SHP77 treated with DMSO at 0.1 percent for 48 hours (cell line): ENCODE measurements at regions not wholly inside any gene's neighbourhood (a gene's known extent, or its start where the extent isn't known, plus 50 kb on each side); places are given as distances from the start of the nearest gene placed in this dataset.
"Not testable (repeated sequence)": the region's sequence is repeated elsewhere in the genome, so short reads cannot be mapped to it uniquely, and the experiment has no call there.

Source experiments
- DNase-seq: peaks from one replicate; lab custom pipeline; 2025; lab: John Stamatoyannopoulos, UW

DNA sequence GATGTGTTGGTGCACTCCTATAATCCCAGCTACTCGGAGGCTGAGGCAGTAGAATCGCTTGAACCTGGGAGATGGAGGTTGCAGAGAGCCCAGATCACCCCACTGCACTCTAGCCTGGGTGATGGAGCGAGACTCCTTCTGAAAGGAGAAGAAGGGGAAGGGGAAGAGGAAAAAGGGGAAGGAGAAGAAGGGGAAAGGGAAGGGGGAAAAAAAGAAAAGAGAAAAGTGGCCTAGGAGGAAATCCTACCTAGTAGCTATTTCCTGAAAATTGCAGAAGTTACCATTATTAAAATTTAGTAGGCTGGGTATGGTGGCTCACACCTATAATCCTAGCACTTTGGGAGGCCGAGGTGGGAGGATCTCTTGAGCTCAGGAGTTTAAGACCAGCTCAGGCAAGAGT is 67.4 kb downstream of the ARRDC3 start:
- no peak for DNase-seq

DNA sequence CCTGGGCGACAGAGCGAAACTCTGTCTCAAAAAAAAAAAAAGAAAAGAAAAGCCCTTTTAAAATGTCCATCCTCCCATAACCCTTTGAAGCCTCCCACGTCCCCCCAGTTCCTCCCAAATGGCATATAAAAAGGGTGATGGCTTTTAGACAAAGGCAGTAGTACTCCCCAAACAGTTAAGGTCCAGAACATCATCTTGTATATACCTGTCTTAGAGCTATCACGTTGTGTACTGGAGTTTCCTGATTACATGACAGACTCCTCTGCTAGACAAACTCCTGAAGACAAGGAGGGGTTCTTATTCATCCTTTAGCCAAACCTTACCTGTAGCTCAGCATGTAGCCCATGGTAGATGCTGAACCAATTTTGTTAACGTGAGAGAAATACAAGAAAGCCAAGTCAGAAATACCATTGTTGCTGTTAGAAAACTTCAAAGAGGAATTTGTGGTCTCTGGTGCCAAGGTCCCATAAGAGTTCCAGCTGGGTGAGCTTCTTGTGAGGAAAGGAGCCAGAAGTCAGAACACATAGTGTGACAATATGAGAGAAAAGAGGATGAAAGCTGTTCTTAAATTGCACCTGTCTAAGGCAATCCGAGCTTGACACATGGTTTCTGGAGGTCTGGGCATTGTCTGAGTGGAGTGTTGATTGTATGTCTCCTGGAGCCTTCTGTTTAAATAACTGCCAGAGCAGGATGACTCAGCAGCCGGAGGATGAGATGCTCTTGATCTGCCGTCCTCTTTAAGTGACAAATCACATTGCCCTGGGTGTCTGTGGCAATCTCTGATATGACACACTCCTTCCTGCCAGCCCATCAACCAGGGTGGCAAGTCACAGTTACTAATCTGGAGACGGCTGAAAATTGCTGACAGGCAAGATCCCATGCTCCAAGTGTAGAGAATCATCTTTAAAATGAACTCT is 69.1 kb downstream of the ARRDC3 start:
- peak; percentile 96 for DNase-seq

DNA sequence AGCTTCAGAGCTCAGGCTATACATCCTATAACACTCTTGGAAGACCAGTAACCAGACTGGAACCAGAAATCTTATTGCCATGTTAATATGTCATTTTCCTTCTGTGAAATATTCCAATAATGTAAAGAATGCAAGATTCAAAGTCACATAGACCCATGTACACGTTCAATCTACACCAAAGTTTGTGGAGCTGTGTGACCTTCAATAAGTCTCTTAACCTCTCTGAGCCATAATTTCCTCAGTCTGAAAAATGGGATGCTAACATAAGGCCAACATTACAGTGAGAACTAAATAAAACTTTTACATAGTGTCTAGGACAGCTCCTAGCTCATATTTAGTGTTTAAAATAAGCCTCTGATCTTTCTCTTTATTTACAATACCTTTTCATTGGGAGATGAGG is 70.4 kb downstream of the ARRDC3 start:
- DNase-seq: no peak

DNA sequence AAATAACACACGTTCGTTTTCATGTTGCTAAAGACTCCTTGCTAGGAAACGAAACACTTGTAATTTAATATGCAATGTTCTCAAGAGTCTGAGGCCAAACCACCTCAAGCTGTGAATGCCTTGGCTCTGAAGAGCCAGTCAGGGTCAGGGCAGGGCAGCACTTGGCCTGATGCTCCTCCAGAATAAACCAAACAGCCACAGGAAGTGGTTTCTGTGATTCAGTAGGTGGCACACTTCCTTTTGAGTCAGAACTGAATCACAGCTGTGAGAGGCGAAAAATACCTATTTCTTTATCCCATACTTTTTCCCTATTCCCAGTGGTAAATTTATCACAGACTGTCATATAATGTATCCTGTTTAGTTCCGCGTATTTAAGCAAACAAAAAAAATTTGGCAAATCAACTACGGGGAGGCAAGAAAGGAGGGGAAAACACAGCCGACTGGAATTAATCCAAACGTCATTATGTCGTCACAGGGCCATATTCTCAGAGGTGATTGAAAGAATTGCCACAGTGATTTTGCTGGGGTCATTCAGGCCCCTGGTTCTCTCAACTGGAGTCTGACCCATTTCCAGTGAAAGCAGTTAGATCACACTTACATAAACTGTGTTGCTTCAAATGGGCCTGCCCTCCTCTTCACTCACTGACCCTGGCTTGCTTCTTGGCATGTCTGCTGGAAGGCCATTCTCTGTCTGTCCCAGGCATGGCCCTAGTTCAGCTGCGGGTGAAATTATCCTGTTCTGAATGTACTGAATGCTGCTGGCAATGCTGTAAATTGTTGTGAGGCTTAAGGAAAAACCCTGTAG is 71.2 kb downstream of the ARRDC3 start:
- DNase-seq: no peak

DNA sequence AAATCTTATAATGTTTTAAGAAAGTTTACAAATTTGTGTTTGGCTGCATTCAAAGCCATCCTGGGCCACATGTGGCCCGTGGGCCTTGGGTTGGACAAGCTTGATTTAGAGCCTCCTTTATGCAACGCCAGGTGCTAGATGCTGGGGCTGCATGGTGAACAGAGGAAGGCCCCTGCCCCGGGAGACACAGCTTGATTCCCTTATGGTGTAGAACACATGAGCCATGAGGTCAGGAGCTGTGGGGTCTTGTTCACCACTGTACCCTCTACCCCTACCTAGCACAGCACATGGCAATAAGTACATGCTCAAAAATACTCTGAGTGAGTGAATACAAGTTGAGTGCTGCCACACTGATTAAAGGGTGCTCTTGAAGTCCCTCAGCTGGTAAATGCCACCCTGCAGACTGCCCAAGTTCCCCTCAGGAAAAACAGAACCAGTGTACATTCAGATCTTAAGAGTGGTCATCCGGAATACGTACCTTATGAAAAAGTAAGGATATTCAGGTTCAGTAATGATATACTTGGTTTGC is 71.9 kb downstream of the ARRDC3 start:
- no peak for DNase-seq

DNA sequence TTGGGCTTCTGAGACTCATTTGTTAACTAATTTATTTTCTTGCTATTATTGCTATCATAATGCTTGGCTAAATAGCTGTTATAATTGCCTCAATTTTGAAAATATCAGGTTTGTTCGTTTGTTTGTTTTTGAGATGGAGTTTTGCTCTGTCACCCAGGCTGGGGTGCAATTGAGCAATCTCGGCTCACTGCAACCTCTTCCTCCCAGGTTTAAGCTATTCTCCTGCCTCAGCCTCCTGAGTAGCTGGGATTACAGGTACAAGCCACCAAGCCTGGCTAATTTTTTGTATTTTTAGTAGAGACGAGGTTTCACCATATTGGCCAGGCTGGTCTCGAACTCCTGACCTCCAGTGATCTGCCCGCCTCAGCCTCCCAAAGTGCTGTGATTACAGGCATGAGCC is 75.0 kb downstream of the ARRDC3 start:
- DNase-seq: not testable (repeated sequence)

DNA sequence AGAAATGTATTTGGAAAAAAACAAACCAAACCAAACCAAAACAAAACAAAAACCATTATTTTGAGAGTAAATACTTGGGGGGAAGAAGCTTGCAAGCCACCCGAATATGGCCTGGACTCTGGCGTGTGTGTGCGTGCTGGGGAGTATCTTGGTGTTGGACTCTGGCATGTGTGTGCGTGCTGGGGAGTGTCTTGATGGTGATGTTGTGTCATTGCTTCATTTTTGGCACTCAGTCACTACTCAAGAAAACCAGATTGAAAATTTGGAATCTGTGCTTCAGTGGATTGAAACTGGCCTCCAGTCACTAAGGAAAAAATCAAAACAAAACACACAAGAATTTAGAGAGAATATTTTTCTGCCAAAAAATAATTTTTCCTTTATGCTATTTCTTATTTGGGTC is 76.1 kb downstream of the ARRDC3 start:
- no peak for DNase-seq

DNA sequence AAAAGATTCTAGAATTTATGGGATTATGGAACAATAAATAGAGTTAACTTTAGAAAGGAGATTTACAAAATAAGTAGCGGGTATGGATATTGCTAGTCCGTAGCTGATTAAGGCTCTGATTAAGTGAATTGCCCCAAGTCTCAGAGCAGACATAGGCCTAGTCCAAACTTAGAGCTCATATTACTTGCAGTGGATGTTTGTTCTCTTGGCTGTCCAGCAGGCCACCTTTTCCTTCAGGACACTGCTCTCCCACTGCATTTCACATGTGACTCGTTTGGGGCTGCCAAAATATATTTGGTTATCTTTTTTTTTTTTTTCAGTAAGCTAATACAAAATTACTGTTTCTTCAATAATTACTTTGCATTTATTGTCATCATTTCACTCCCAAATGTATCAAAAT is 76.6 kb downstream of the ARRDC3 start:
- no peak for DNase-seq

DNA sequence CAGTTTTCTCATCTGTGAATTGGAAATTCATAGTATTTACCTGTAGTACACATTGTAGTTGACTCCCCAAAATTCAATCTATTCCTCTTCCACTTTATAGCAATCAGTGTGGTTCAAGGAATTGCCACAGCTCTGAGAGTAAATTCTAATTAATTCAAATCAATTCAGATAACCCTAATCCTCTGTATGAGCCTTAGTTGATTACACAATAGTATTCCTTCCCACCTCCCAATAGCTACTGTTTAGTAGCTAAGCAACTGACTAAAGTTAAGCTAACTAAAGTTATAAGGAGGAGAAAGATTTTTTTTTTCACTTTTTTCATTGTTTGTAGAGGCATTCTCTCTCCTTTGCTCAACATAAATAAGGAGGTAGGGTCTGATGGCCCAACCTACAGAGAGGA is 77.5 kb downstream of the ARRDC3 start:
- no peak for DNase-seq

DNA sequence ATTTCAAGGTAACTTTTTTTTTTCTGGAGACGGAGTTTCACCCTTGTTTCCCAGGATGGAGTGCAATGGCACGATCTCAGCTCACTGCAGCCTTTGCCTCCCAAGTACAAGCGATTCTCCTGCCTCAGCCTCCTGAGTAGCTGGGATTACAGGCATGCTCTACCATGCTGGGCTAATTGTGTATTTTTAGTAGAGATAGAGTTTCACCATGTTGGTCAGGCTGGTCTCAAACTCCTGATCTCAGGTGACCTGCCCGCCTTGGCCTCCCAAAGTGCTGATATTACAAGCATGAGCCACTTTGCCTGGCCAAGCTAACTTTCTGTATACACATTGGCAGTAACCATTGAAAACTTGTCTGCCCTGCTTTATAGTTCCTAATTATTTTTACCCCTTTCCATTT is 79.1 kb downstream of the ARRDC3 start:
- not testable (repeated sequence) for DNase-seq

DNA sequence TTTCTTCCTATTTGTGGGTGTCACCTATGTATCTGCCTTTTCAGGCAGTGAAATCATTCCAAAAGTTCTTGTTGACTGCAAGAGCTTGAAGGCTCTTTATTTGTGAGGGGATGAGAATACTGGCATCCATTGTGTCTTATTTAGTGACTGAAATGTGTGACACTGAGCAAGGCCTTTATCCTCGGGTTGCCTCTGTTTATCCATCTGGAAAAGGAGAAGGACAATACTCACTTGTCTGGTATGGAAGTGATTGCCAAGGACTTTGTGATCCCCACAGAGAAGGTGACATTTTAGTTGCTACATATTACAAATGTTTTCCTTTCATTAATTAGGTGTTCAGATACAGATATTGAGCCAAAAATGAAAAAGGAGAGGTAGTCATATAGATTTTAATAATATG is 80.2 kb downstream of the ARRDC3 start:
- DNase-seq: no peak

DNA sequence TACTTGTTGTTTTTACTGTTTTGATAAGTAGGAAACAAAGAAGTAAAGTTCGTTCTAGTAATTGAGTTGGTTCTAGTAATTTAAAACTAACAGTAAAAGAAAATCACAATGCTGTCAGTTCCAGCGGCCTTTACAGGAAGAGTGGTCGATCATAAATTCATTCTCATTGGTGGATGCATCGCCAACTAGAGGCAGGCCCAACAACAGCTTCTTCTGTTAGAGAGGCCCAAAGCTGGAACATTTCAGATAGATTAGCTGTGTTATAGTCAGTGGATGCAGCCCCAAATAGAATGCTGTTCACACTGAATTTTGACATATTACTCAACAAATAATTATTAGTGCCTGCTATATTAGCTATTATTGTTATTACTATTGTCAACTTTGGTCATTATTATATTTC is 80.8 kb downstream of the ARRDC3 start:
- DNase-seq: no peak

DNA sequence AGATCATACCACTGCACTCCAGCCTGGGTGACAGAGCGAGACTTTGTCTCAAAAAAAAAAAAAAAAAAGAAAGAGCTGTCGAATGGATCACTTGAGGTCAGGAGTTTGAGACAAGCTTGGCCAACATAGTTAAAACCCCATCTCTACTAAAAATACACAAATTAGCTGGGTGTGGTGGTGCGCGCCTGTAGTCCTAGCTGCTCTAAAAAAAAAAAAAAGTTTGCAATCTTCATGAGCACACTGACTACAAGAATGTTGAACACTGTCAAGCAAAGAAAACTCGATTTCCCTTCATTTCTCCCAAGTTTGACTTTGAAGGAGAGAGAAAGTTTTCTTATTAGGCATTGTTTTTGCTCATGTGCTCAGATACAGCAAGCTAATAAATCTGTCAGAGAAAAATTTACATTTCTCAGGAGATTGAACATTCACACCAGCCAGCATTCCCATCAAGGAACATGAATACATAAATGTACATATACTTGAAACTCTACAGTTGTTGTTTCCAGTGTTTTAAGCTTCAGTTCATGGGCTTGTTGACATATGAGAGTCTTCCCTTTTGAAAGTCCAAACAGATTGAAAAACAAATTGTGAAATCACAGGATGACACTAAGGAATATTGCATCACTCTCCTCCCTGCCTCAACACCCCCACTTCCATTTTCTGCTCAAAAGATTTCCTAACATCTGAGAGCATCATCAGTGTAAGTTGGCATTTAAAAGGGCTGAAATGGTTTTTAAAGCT is 81.8 kb downstream of the ARRDC3 start:
- no peak for DNase-seq

DNA sequence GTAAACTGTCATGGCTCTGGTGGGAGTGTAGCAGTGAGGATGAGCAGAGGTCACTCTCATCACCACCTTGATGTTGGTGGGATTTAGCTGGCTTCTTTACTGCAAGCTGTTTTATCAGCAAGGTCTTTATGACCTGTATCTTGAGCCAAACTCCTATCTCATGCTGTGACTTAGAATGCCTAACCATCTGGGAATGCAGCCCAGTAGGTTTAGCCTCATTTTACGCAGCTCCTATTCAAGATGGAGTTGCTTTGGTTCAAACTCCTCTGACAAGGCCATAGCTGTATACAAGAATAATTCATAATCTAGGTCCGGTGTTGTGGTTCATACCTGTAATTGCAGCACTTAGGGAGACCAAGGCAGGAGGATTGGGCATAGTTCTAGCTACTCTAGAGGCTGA is 85.1 kb downstream of the ARRDC3 start:
- no peak for DNase-seq

DNA sequence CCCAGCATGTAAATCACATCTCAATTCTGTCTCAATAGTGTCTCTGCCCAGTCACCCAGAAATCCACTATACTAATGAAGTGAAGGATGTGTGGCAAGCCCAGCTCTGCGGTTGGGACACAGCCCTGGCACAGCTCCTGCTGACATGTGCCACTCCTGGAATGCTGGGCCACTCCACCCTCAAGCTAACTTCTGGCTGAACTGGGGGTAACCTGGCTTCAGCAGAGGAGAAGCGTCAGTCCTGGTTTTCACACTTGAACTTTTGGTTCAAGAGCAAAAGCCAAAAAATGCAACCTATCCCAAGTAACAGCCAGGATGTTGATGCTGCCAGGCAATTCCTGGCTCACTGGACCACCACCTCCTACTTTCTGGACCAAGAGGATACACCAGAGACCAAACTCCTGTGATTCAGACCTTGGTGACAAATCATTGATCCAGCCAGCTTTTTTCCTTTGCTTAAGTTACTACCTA is 86.4 kb downstream of the ARRDC3 start:
- no peak for DNase-seq

DNA sequence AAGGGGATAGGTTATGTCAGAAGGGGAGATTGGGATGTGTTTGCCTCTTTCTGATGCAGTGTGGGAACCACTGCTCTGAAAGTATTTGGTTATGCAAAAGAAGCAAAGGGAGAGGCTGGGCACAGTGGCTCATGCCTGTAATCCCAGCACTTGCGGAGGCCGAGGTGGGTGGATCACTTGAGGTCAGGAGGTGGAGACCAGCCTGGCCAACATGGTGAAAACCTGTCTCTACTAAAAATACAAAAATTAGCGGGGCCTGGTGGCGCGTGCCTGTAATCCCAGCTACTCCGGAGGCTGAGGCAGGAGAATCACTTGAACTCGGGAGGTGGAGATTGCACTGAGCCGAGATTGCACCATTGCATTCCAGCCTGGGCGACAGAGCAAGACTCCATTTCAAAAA is 87.0 kb downstream of the ARRDC3 start:
- DNase-seq: not testable (repeated sequence)

DNA sequence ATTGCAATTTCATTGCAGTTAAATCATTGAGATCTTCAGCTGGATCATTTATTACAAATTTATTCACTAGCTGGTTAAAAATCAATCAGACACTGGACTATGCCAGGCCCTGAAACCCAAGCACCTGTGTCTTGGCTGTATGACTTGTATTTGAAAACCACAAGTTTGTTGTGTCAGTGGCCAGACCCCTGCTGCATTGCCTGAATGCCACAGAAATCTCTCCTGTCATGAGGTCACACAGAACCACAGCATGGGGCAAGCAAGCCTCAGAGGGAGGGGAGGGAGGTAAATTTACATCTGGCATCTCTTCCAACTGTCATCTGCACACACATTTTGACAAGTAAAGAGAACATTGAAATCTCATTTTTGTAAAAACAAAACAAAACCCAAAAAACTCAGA is 90.0 kb downstream of the ARRDC3 start:
- no peak for DNase-seq

DNA sequence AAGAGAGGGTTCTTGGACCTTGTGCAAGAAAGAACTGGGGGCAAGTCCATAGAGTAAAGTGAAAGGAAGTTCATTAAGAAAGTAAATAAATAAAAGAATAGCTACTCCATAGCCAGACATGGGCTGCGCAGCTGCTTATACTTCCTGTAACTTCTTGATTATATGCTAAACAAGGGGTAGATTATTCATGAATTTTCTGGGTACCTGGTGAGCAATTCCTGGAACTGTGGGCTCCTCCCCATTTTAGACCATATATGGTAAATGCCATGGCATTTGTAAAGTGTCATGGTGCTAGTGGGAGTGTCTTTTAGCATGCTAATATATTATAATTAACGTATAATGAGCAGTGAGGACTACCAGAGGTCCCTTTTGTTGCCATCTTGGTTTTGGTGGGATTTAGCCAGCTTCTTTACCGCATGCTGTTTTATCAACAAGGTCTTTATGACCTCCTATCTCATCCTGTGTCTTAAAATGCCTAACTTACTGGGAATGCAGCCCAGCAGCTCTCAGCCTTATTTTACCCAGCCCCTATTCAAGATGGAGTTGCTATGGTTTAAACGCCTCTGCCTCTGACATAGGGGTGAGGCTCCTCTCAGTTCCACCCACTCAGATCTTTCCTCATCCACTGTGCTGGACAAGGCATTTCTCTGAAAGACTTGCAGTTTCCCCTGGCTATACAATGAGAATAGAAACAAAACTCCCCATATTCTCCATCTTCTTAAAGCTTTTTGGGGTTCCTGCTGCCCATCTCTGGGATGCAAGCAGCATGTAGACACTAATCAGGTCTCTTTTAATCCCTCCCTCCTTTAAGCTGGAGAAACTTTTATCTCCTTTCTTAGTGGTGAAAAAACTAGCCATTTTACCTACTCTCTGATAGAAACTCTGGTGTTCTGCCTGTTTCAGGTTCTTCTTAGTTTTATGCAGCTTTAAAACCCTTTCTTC is 91.2 kb downstream of the ARRDC3 start:
- DNase-seq: no peak

DNA sequence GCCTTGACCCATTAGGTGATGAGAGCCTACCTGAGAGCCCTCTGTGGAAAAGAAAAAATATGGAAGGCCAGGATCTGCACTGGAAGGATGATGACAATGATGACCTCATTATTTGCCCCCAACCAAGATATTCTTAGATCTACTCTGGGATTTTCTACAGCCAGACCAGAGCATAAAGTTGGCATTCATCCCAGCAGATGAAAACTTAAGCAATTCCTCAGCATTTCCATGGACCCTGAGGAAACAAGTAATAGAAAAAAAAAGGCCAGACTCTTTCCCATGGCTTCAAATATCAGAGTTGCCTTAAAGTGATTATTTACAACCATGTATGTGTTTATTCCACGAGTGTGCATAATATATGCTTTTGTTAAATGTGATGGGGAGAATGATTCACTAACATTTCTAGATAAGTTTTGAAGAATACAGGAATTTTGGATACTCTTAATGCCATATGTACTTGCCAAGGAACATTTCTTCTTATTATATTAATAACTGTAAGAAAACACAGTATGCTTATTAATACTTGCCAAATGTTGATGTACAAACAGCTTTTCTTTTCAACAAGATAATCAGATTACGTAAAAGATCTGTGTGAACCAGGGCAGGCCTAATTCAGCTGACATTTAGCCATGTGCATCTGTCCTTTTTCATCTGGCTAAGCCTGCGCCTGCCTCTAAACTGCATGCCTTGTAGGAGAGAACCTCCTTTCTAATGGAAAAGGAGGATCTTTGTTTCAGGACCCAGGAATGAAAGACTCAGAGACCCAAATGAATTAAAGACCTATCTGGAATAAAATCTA is 94.8 kb downstream of the ARRDC3 start:
- DNase-seq: no peak

DNA sequence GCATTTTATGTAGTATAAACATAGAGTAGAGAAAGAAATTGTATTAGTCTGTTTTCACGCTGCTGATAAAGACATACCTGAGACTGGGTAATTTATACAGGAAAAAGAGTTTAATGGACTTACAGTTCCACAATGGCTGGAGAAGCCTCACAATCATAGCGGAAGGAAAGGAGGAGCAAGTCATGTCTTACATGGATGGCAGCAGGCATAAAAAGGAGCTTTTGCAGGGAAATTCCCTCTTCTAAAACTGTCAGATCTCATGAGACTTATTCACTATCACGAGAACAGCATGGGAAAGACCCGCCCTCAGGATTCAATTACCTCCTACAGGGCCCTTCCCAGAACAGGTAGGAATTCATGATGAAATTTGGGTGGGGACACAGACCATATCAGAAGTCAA is 98.1 kb downstream of the ARRDC3 start:
- DNase-seq: not testable (repeated sequence)
